Epithelial cell of esophagus (primary cell): ENCODE measurements at regions not wholly inside any gene's neighbourhood (a gene's known extent, or its start where the extent isn't known, plus 50 kb on each side); places are given as distances from the start of the nearest gene placed in this dataset.

Experiments
- DNase-seq: peaks from one replicate; pipeline ENCODE4 v3.0.0; 2010; ENCODE audit warnings: low read depth
- H3K4me3 ChIP-seq: 2 replicates; pipeline ENCODE4 v1.5.1; 2011; ENCODE audit warnings: mild to moderate bottlenecking, low read length, control low read depth
- CTCF ChIP-seq: IDR thresholded peaks from 2 replicates; pipeline ENCODE4 v1.5.1; 2011; ENCODE audit warnings: low read depth, mild to moderate bottlenecking, low read length, control low read depth, inconsistent platforms; ENCODE audit not compliant: insufficient read depth; ENCODE audit errors: missing control alignments

- no peak for DNase-seq
- TF ChIP-seq CTCF: no peak
- no peak overlapping the region for H3K4me3 ChIP-seq
Observed at GRCh38 chr7:136064627-136065237, 87.6 kb upstream of the MTPN start.

GRCh38 chr7:136064081-136064480 lies 86.9 kb upstream of the MTPN start:
- TF ChIP-seq CTCF: no peak
- DNase-seq: no peak

GRCh38 chr7:136063326-136063666 lies 86.1 kb upstream of the MTPN start:
- H3K4me3 ChIP-seq: no peak overlapping the region
- no peak for TF ChIP-seq CTCF
- DNase-seq: no peak

More at GRCh38 chr7:136064081-136064480, 86.9 kb upstream of the MTPN start:
- H3K4me3 ChIP-seq: no peak overlapping the region

- DNase-seq: no peak
- no peak for TF ChIP-seq CTCF
- H3K4me3 ChIP-seq: no peak overlapping the region
Observed at GRCh38 chr7:136062625-136063325, 85.6 kb upstream of the MTPN start.

GRCh38 chr7:136061433-136061832 lies 84.3 kb upstream of the MTPN start:
- no peak overlapping the region for H3K4me3 ChIP-seq
- no peak for DNase-seq
- no peak for TF ChIP-seq CTCF

- no peak overlapping the region for H3K4me3 ChIP-seq
- no peak for TF ChIP-seq CTCF
- no peak for DNase-seq
Observed at GRCh38 chr7:136058546-136058945, 81.4 kb upstream of the MTPN start.

- no peak for DNase-seq
- H3K4me3 ChIP-seq: no peak overlapping the region
- TF ChIP-seq CTCF: no peak
Observed at GRCh38 chr7:136057509-136057908, 80.3 kb upstream of the MTPN start.
